ENCODE measurements at regions not wholly inside any gene's neighbourhood (a gene's known extent, or its start where the extent isn't known, plus 50 kb on each side); places are given as distances from the start of the nearest gene placed in this dataset.

GRCh38 chr15:31500766-31501449, 174.3 kb downstream of the KLF13 start:
- Mint-ChIP-seq H3K27me3 (no peaks in the 10 kb centered on the region), H3K27ac (peak overlapping the region; percentile 31), H3K4me3 (ENCODE audit: low read depth) (no peak overlapping the region), H3K9me3 (ENCODE audit: low read depth) (no peaks in the 10 kb centered on the region), H3K36me3 (ENCODE audit: insufficient read depth) (no peaks in the 10 kb centered on the region), H3K4me1 (ENCODE audit: low read depth) (no peaks in the 10 kb centered on the region)
- TF ChIP-seq, protein P1, sequence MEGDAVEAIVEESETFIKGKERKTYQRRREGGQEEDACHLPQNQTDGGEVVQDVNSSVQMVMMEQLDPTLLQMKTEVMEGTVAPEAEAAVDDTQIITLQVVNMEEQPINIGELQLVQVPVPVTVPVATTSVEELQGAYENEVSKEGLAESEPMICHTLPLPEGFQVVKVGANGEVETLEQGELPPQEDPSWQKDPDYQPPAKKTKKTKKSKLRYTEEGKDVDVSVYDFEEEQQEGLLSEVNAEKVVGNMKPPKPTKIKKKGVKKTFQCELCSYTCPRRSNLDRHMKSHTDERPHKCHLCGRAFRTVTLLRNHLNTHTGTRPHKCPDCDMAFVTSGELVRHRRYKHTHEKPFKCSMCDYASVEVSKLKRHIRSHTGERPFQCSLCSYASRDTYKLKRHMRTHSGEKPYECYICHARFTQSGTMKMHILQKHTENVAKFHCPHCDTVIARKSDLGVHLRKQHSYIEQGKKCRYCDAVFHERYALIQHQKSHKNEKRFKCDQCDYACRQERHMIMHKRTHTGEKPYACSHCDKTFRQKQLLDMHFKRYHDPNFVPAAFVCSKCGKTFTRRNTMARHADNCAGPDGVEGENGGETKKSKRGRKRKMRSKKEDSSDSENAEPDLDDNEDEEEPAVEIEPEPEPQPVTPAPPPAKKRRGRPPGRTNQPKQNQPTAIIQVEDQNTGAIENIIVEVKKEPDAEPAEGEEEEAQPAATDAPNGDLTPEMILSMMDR (IDR thresholded peaks at IDR 0.05; ENCODE audit: unreplicated experiment): no peak
- no peak for DNase-seq (ENCODE audit: low spot score, unreplicated experiment)

- no peak for DNase-seq (ENCODE audit: low spot score, unreplicated experiment)
- TF ChIP-seq, protein P1 (IDR thresholded peaks at IDR 0.05; ENCODE audit: unreplicated experiment): no peak
- no peak overlapping the region for H3K4me3 Mint-ChIP-seq (ENCODE audit: low read depth)
- no peaks in the 10 kb centered on the region for H3K4me1 Mint-ChIP-seq (ENCODE audit: low read depth)
- no peaks in the 10 kb centered on the region for H3K36me3 Mint-ChIP-seq (ENCODE audit: insufficient read depth)
- no peak overlapping the region for H3K27ac Mint-ChIP-seq
- H3K27me3 Mint-ChIP-seq: no peaks in the 10 kb centered on the region
- H3K9me3 Mint-ChIP-seq (ENCODE audit: low read depth): no peaks in the 10 kb centered on the region
Measured at GRCh38 chr15:31501536-31502157, 175.0 kb downstream of the KLF13 start.

GRCh38 chr15:31502541-31503229, 176.1 kb downstream of the KLF13 start:
- H3K4me1 Mint-ChIP-seq (ENCODE audit: low read depth): no peaks in the 10 kb centered on the region
- H3K4me3 Mint-ChIP-seq (ENCODE audit: low read depth): no peak overlapping the region
- TF ChIP-seq, protein P1 (IDR thresholded peaks at IDR 0.05; ENCODE audit: unreplicated experiment): no peak
- no peaks in the 10 kb centered on the region for H3K27me3 Mint-ChIP-seq
- DNase-seq (ENCODE audit: low spot score, unreplicated experiment): no peak
- peaks cover 3% of the 10 kb centered on the region for H3K9me3 Mint-ChIP-seq (ENCODE audit: low read depth)
- H3K36me3 Mint-ChIP-seq (ENCODE audit: insufficient read depth): no peaks in the 10 kb centered on the region
- no peak overlapping the region for H3K27ac Mint-ChIP-seq

- Mint-ChIP-seq H3K4me3 (ENCODE audit: low read depth) (no peak overlapping the region), H3K27me3 (no peaks in the 10 kb centered on the region), H3K9me3 (ENCODE audit: low read depth) (peaks cover 3% of the 10 kb centered on the region), H3K4me1 (ENCODE audit: low read depth) (no peaks in the 10 kb centered on the region), H3K36me3 (ENCODE audit: insufficient read depth) (no peaks in the 10 kb centered on the region), H3K27ac (no peak overlapping the region)
- TF ChIP-seq, protein P1 (IDR thresholded peaks at IDR 0.05; ENCODE audit: unreplicated experiment): no peak
- no peak for DNase-seq (ENCODE audit: low spot score, unreplicated experiment)
Measured at GRCh38 chr15:31503256-31503655, 176.6 kb downstream of the KLF13 start.

GRCh38 chr15:31503758-31504461, 177.3 kb downstream of the KLF13 start:
- Mint-ChIP-seq H3K9me3 (ENCODE audit: low read depth) (peaks cover 3% of the 10 kb centered on the region), H3K36me3 (ENCODE audit: insufficient read depth) (no peaks in the 10 kb centered on the region), H3K4me3 (ENCODE audit: low read depth) (no peak overlapping the region), H3K27me3 (no peaks in the 10 kb centered on the region), H3K4me1 (ENCODE audit: low read depth) (no peaks in the 10 kb centered on the region), H3K27ac (no peak overlapping the region)
- TF ChIP-seq, protein P1 (IDR thresholded peaks at IDR 0.05; ENCODE audit: unreplicated experiment): no peak
- no peak for DNase-seq (ENCODE audit: low spot score, unreplicated experiment)

Data from progenitor cell of endocrine pancreas (in vitro differentiated cells).